ENCODE measurements at regions not wholly inside any gene's neighbourhood (a gene's known extent, or its start where the extent isn't known, plus 50 kb on each side); places are given as distances from the start of the nearest gene placed in this dataset.
"Not testable (repeated sequence)": the region's sequence is repeated elsewhere in the genome, so short reads cannot be mapped to it uniquely, and the experiment has no call there.

GRCh38 chr20:41735949-41736348 is 117.8 kb upstream of the CHD6 start:
- no peak overlapping the region for H3K27ac ChIP-seq
- no peak for DNase-seq (ENCODE audit: low read depth, low spot score)

- H3K27ac ChIP-seq: no peak overlapping the region
- no peak for DNase-seq (ENCODE audit: low read depth, low spot score)
These were observed 116.3 kb upstream of the CHD6 start for GRCh38 chr20:41734506-41734945.

DNA sequence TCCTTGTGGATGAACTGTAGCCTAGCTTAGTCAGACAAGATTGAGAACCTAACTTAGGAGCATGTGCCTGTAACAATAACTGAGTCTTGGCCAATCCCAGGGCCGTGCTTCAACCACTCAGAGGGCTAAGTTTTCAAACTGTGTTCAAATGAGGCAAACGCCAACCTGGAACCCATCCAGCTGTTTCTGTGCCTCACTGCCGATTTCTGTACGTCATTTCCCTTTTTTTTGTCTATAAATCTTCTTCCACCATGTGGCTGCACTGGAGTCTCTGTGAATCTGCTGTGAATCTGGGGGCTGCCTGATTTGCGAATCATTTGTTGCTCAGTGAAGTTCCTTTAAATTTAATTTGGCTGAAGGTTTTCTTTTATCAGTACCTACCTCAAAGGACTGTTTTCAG is 115.0 kb upstream of the CHD6 start:
- no peak for DNase-seq (ENCODE audit: low read depth, low spot score)
- no peak overlapping the region for H3K27ac ChIP-seq

DNA sequence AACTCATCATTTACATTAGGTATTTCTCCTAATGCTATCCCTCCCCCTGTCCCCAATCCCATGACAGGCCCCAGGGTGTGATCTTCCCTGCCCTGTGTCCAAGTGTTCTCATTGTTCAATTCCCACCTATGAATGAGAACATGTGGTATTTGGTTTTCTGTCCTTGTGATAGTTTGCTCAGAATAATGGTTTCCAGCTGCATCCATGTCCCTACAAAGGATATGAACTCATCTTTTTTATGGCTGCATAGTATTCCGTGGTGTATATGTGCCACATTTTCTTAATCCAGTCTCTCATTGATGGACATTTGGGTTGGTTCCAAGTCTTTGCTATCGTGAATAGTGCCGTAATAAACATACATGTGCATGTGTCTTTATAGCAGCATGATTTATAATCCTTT is 113.0 kb upstream of the CHD6 start:
- not testable (repeated sequence) for DNase-seq (ENCODE audit: low read depth, low spot score); H3K27ac ChIP-seq

DNA sequence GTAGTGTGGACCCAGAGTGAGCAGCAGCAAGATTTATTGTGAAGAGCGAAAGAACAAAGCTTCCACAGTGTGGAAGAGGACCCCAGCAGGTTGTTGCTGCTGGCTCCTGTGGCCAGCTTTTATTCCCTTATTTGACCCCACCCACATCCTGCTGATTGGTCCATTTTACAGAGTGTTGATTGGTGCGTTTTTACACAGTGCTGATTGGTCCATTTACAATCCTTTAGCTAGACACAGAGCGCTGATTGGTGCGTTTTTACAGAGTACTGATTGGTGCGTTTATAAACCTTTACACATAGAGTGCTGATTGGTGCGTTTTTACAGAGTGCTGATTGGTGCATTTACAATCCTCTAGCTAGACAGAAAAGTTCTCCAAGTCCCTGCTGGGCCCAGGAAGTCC is 109.5 kb upstream of the CHD6 start:
- not testable (repeated sequence) for H3K27ac ChIP-seq; DNase-seq (ENCODE audit: low read depth, low spot score)

DNA sequence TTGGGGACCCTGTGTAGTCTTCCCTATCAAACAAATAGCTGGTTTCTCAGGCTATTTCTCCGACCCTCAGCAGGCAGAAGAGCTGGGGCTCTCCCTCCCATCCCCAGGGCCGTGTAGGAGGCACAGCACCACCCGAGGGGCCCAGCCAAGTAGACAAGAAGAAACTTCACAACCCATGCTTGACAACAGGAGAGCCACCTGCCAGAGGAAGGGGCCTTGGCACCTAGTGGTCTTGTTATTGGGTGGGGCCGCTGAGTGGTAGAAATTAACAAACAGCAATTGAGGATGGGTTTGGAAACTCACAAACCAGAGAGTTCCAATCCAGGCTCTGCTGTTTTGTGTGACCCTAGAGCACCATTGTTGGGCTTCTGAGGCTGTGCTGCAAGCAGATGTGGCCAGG is 108.5 kb upstream of the CHD6 start:
- no peak for DNase-seq (ENCODE audit: low read depth, low spot score)
- H3K27ac ChIP-seq: no peak overlapping the region

DNA sequence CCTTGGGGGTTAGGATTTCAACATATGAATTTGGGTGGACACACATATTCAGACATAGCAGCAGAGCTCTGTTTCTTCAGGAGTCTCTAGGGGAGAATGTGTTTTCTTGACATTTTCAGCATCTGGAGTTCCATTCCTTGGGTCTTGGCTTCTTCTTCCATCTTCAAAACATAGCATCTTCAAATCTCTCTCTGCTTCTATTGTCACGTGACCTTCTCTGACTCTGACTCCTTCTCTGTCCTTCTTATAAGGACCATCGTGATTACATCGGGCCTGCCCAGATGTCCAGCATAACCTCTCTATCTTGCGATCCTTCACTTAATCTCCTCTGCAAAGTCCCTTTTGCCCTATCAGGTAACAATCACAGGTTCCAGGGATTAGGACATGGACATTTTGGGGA is 101.0 kb upstream of the CHD6 start:
- DNase-seq (ENCODE audit: low read depth, low spot score): no peak

DNA sequence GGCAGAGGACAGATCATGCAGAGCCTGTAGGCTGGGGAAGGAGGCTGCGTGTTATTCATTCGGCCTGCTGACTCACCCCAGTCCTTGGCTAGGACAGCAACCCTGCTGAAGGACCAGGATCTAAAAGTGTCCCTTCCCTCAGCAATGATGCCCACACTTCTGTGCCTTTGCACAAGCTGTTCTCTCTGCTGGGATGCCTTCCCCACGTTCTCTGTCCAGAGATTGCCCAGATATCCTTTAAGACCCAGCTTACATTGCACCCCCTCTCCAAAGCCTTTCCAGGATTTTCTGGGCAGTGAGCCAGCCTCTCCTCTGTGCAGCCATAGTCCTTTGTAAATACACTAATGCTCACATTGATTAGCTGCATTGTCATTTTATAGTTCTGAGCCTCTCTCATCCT is 99.3 kb upstream of the CHD6 start:
- DNase-seq (ENCODE audit: low read depth, low spot score): no peak
- H3K27ac ChIP-seq: no peak overlapping the region

More for the DNA sequence above, 101.0 kb upstream of the CHD6 start:
- no peak overlapping the region for H3K27ac ChIP-seq

DNA sequence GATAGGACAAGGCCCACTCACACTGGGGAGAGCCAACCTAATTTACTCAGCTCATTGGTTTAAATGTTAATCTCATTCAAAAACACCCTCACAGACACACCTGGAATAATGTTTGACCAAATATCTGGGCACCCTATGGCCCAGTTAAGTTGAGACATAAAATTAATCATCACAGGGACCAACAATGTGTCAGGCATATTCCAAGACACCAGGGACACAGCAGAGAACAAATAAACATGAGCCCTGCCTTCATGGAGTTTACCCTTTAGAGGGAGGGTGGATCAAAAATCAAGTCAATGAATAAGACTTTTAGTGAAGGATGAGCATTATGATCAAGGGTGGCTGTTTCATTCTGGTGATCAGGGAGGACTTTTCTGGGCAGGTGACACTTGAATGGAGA is 98.7 kb upstream of the CHD6 start:
- no peak for DNase-seq (ENCODE audit: low read depth, low spot score)

GRCh38 chr20:41716436-41716835 is 98.3 kb upstream of the CHD6 start:
- DNase-seq (ENCODE audit: low read depth, low spot score): peak; percentile 26

More for the DNA sequence above, 98.7 kb upstream of the CHD6 start:
- H3K27ac ChIP-seq: peak overlapping the region; percentile 8

GRCh38 chr20:41715526-41715925 is 97.3 kb upstream of the CHD6 start:
- peak overlapping the region; percentile 8 for H3K27ac ChIP-seq
- DNase-seq (ENCODE audit: low read depth, low spot score): no peak

More at GRCh38 chr20:41716436-41716835, 98.3 kb upstream of the CHD6 start:
- H3K27ac ChIP-seq: peak overlapping the region; percentile 8

DNA sequence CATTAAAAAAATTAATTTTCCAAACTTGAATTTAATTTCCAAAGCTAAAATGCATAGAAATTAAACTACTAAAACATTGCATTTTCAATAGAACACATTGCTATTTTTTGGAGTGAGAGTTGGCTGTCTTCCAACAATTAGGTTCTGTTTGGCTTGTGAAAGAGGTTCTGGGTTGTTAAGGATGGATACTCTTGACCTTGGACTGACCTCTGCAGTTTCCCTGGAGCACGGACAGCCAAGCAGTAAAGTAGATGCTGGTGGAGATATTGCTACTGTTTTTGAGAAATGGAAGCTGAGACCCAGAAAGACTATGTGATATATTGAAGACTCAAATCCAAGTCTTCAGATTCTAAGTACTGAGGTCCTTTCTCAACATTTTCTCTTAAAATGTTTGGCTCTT is 95.9 kb upstream of the CHD6 start:
- no peak for DNase-seq (ENCODE audit: low read depth, low spot score)
- H3K27ac ChIP-seq: no peak overlapping the region

DNA sequence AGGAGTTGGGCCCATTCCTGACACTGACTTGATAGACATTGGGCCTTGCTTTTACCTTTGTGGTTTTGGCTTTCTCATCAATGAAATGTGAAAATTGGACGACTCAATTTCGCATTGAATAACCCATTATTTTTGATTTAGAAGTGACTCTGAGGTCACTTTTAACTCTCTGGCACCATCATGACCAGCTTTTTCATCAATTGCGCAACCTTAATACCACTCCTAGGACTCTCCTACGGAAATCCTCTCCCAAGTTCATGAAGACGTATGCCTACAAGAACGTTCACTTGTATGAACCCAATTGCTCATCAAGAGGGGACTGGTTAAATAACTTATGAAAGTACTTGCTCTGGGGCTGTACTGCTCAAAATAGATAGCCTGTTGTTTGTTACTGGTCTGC is 86.7 kb upstream of the CHD6 start:
- H3K27ac ChIP-seq: no peak overlapping the region

GRCh38 chr20:41702647-41703046 is 84.5 kb upstream of the CHD6 start:
- no peak for DNase-seq (ENCODE audit: low read depth, low spot score)
- no peak overlapping the region for H3K27ac ChIP-seq

More for the DNA sequence above, 86.7 kb upstream of the CHD6 start:
- DNase-seq (ENCODE audit: low read depth, low spot score): no peak

DNA sequence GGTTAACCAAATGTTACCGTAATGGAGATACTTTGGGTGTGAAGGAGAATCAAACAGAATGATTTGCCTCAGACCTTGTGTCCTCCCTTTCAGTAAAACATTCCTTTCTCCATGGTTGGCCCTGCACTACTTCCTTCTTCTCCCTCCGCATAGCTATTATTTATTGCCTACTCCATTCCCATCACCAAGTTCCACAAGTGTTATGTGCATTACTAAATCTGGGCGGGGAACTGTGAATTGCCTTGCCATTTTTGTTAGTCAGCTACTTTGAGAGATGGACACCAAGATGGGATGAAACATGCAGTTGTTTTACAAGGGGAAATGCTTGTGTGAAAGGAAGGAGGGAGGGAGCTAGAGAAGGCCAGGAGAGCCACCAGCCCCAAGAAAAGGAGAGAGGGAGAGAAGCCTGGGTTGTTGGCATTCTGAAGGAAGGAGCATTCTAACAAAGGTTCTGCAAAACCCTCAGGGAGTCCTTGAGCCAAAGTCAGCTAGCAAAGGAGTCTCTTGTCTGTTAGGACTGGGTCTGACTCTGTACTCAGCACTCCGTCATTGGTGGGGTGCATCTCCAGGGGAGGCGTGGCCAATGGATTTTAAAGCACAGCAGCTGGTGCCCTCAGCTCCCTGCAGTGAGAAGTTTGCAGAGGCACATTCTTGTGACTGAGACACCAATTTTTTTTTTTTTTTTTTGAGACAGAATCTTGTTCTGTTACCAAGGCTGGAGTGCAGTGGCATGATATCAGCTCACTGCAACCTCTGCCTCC is 83.6 kb upstream of the CHD6 start:
- peak overlapping the region; percentile 61 for H3K27ac ChIP-seq
- peak; percentile 37 for DNase-seq (ENCODE audit: low read depth, low spot score)

- H3K27ac ChIP-seq: peak overlapping the region; percentile 17
- DNase-seq (ENCODE audit: low read depth, low spot score): not testable (repeated sequence)
These were observed 81.5 kb upstream of the CHD6 start for GRCh38 chr20:41699673-41700072.

DNA sequence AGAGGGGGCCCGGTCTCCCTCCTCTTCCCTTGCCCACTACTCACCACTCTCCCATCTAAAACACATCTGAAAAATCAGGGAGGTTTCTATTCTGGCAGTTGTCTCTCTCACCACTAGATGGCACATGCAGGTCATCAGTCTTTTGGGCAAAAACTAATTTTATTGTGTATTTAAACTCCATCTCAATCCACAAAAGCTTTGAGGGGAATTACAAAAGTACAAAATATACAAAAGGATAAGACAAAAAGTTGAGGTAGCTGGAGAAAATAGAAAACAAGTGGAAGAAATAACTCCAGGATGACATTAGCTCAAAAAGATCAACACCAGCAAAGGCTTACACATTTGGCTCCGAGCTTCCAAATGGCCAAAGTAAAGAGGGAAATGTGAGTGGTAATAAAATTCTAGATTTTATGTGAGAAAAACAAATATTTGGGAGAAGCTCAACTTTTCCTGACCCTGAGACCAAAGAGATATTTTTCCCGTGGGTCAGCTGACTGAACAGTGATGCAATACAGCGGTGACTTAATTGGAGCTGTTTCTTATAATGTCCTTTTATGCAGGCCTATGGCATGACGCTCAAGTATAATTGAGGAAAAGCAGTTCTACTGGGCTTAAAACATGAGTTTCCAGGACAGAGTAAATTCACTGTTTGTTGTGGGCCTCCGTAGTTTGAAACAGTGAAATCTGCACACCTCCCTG is 79.8 kb upstream of the CHD6 start:
- DNase-seq (ENCODE audit: low read depth, low spot score): no peak
- H3K27ac ChIP-seq: no peak overlapping the region

- no peak for DNase-seq (ENCODE audit: low read depth, low spot score)
- H3K27ac ChIP-seq: no peak overlapping the region
These were observed 78.3 kb upstream of the CHD6 start for GRCh38 chr20:41696428-41696827.

DNA sequence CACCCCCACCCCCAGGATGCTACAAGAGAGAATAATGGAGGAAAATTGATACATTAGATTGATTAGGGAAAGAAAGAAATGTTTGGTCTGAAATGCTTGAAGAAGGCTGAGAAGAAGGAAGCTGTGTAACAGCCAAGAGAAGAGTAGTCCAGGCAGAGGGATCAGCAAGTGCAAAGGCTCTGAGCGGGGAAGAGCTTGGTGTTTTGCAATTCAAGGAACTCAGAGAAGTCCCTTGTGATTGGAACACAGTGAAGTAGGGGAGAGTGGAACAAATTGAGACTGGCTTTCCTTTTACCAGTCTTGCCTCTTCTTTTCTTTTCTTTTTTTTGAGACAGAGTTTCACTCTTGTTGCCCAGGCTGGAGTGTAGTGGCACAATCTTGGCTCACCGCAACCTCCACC is 76.6 kb upstream of the CHD6 start:
- DNase-seq (ENCODE audit: low read depth, low spot score): no peak

GRCh38 chr20:41693136-41693979 is 75.2 kb upstream of the CHD6 start:
- peak; percentile 53 for DNase-seq (ENCODE audit: low read depth, low spot score)
- peak overlapping the region; percentile 27 for H3K27ac ChIP-seq

More for the DNA sequence above, 76.6 kb upstream of the CHD6 start:
- no peak overlapping the region for H3K27ac ChIP-seq

All from epithelial cell of prostate (primary cell).